DND-41 (cell line): ENCODE measurements at regions not wholly inside any gene's neighbourhood (a gene's known extent, or its start where the extent isn't known, plus 50 kb on each side); places are given as distances from the start of the nearest gene placed in this dataset.

ENCODE experiments used
- CTCF ChIP-seq: IDR thresholded peaks from 2 replicates; pipeline ENCODE4 v1.5.1; 2012; ENCODE audit warnings: borderline replicate concordance, low read length, moderate library complexity, mild to moderate bottlenecking; ENCODE audit not compliant: poor library complexity, severe bottlenecking; ENCODE audit errors: extremely low read depth
- EZH2 ChIP-seq: IDR thresholded peaks from 3 replicates; pipeline ENCODE4 v1.6.1; 2012; ENCODE audit warnings: borderline replicate concordance, low read depth, mild to moderate bottlenecking, moderate library complexity, low read length, inconsistent platforms; ENCODE audit not compliant: severe bottlenecking

- TF ChIP-seq EZH2 (no peak), CTCF (no peak)
Observed at GRCh38 chr9:117916291-117916690, 212.1 kb downstream of the TLR4 start.
